ENCODE measurements at regions not wholly inside any gene's neighbourhood (a gene's known extent, or its start where the extent isn't known, plus 50 kb on each side); places are given as distances from the start of the nearest gene placed in this dataset.
"Not testable (repeated sequence)": the region's sequence is repeated elsewhere in the genome, so short reads cannot be mapped to it uniquely, and the experiment has no call there.

- not testable (repeated sequence) for H3K4me3 ChIP-seq (ENCODE audit: low read length); H4K8ac ChIP-seq (ENCODE audit: low read depth, low read length)
Observed at GRCh38 chr5:135734956-135735355, 99.5 kb upstream of the SLC25A48 start.

GRCh38 chr5:135731034-135731433 lies 103.4 kb upstream of the SLC25A48 start:
- H2BK5ac ChIP-seq (ENCODE audit: low read length); H3K4me1 ChIP-seq (ENCODE audit: control insufficient read depth, low read depth, low read length); H2AK5ac ChIP-seq (ENCODE audit: low read length); H3K27me3 ChIP-seq (ENCODE audit: insufficient read depth, low read length, poor library complexity); H4K5ac ChIP-seq (ENCODE audit: low read length); H3K36me3 ChIP-seq (ENCODE audit: control insufficient read depth, insufficient read depth, low read length); H4K8ac ChIP-seq (ENCODE audit: low read depth, low read length); H3K4me3 ChIP-seq (ENCODE audit: low read length); H3K23ac ChIP-seq (ENCODE audit: low read length); H3K18ac ChIP-seq (ENCODE audit: low read length); H3K79me1 ChIP-seq (ENCODE audit: low read length); H3K4me2 ChIP-seq (ENCODE audit: low read length); H2BK15ac ChIP-seq (replicated peaks; ENCODE audit: low read depth); H3K9ac ChIP-seq (ENCODE audit: low read length); H2BK120ac ChIP-seq (ENCODE audit: low read depth, low read length): not testable (repeated sequence)
- H3K4ac ChIP-seq (ENCODE audit: low read depth, low read length) = peak overlapping the region; percentile 87
- no CpG with 5 or more reads among the region's 1 CpG for WGBS (ENCODE audit: extremely low coverage, insufficient coverage, low lambda C conversion rate)
- peak; percentile 76 for DNase-seq
- H3K56ac ChIP-seq (ENCODE audit: low read length) = peak overlapping the region; percentile 67
- peak overlapping the region; percentile 76 for H3K27ac ChIP-seq (ENCODE audit: low read depth, low read length)
- peaks cover 16% of the 10 kb centered on the region for H3K79me2 ChIP-seq (ENCODE audit: control insufficient read depth, insufficient read depth, low read length)

More at GRCh38 chr5:135734956-135735355, 99.5 kb upstream of the SLC25A48 start:
- H3K79me1 ChIP-seq (ENCODE audit: low read length); H3K27me3 ChIP-seq (ENCODE audit: insufficient read depth, low read length, poor library complexity); H2BK5ac ChIP-seq (ENCODE audit: low read length); H3K23ac ChIP-seq (ENCODE audit: low read length); H2AK5ac ChIP-seq (ENCODE audit: low read length); H3K27ac ChIP-seq (ENCODE audit: low read depth, low read length); H3K36me3 ChIP-seq (ENCODE audit: control insufficient read depth, insufficient read depth, low read length); DNase-seq; H2BK120ac ChIP-seq (ENCODE audit: low read depth, low read length); H3K4ac ChIP-seq (ENCODE audit: low read depth, low read length); H2BK15ac ChIP-seq (replicated peaks; ENCODE audit: low read depth); H3K18ac ChIP-seq (ENCODE audit: low read length); H4K5ac ChIP-seq (ENCODE audit: low read length): not testable (repeated sequence)
- H3K56ac ChIP-seq (ENCODE audit: low read length) = peak overlapping the region; percentile 64
- peaks cover 22% of the 10 kb centered on the region for H3K79me2 ChIP-seq (ENCODE audit: control insufficient read depth, insufficient read depth, low read length)
- H3K9ac ChIP-seq (ENCODE audit: low read length) = peak overlapping the region; percentile 65
- peaks cover 11% of the 10 kb centered on the region for H3K4me1 ChIP-seq (ENCODE audit: control insufficient read depth, low read depth, low read length)
- H3K4me2 ChIP-seq (ENCODE audit: low read length) = peak overlapping the region; percentile 25
- WGBS (ENCODE audit: extremely low coverage, insufficient coverage, low lambda C conversion rate) = no CpG with 5 or more reads among the region's 8 CpGs

GRCh38 chr5:135730161-135730560 lies 104.3 kb upstream of the SLC25A48 start:
- H4K8ac ChIP-seq (ENCODE audit: low read depth, low read length) = not testable (repeated sequence)

GRCh38 chr5:135729321-135729786 lies 105.1 kb upstream of the SLC25A48 start:
- no peak overlapping the region for H3K23ac ChIP-seq (ENCODE audit: low read length)
- H3K36me3 ChIP-seq (ENCODE audit: control insufficient read depth, insufficient read depth, low read length) = peaks cover 4% of the 10 kb centered on the region
- H3K4me2 ChIP-seq (ENCODE audit: low read length) = no peak overlapping the region
- peaks cover 4% of the 10 kb centered on the region for H3K4me1 ChIP-seq (ENCODE audit: control insufficient read depth, low read depth, low read length)
- H3K4ac ChIP-seq (ENCODE audit: low read depth, low read length) = no peak overlapping the region
- peak; percentile 58 for DNase-seq
- H4K8ac ChIP-seq (ENCODE audit: low read depth, low read length) = no peak overlapping the region
- no peak overlapping the region for H3K9ac ChIP-seq (ENCODE audit: low read length)
- H3K18ac ChIP-seq (ENCODE audit: low read length) = no peak overlapping the region
- no CpG with 5 or more reads among the region's 1 CpG for WGBS (ENCODE audit: extremely low coverage, insufficient coverage, low lambda C conversion rate)
- H3K79me1 ChIP-seq (ENCODE audit: low read length) = no peaks in the 10 kb centered on the region
- H2BK5ac ChIP-seq (ENCODE audit: low read length) = no peak overlapping the region
- no peak overlapping the region for H2BK120ac ChIP-seq (ENCODE audit: low read depth, low read length)
- H2AK5ac ChIP-seq (ENCODE audit: low read length) = no peak overlapping the region
- H3K27me3 ChIP-seq (ENCODE audit: insufficient read depth, low read length, poor library complexity) = no peaks in the 10 kb centered on the region
- no peak overlapping the region for H4K5ac ChIP-seq (ENCODE audit: low read length)
- H2BK15ac ChIP-seq (replicated peaks; ENCODE audit: low read depth) = no peak overlapping the region
- H3K56ac ChIP-seq (ENCODE audit: low read length) = no peak overlapping the region
- peaks cover 4% of the 10 kb centered on the region for H3K79me2 ChIP-seq (ENCODE audit: control insufficient read depth, insufficient read depth, low read length)
- no peak overlapping the region for H3K27ac ChIP-seq (ENCODE audit: low read depth, low read length)
- no peak overlapping the region for H3K4me3 ChIP-seq (ENCODE audit: low read length)

More at GRCh38 chr5:135730161-135730560, 104.3 kb upstream of the SLC25A48 start:
- H3K56ac ChIP-seq (ENCODE audit: low read length); H2BK120ac ChIP-seq (ENCODE audit: low read depth, low read length); H3K4me2 ChIP-seq (ENCODE audit: low read length); H3K23ac ChIP-seq (ENCODE audit: low read length); DNase-seq; H3K79me2 ChIP-seq (ENCODE audit: control insufficient read depth, insufficient read depth, low read length); H3K4me3 ChIP-seq (ENCODE audit: low read length); H3K9ac ChIP-seq (ENCODE audit: low read length); H2BK5ac ChIP-seq (ENCODE audit: low read length); H4K5ac ChIP-seq (ENCODE audit: low read length); H3K27me3 ChIP-seq (ENCODE audit: insufficient read depth, low read length, poor library complexity); H3K79me1 ChIP-seq (ENCODE audit: low read length); H3K36me3 ChIP-seq (ENCODE audit: control insufficient read depth, insufficient read depth, low read length); H2AK5ac ChIP-seq (ENCODE audit: low read length); H3K4me1 ChIP-seq (ENCODE audit: control insufficient read depth, low read depth, low read length); H2BK15ac ChIP-seq (replicated peaks; ENCODE audit: low read depth): not testable (repeated sequence)
- Histone ChIP-seq H3K27ac (ENCODE audit: low read depth, low read length) (peak overlapping the region; percentile 76), H3K18ac (ENCODE audit: low read length) (peak overlapping the region; percentile 51), H3K4ac (ENCODE audit: low read depth, low read length) (peak overlapping the region; percentile 36)
- no CpG with 5 or more reads among the region's 1 CpG for WGBS (ENCODE audit: extremely low coverage, insufficient coverage, low lambda C conversion rate)

- Histone ChIP-seq H2AK5ac (ENCODE audit: low read length) (no peak overlapping the region), H3K36me3 (ENCODE audit: control insufficient read depth, insufficient read depth, low read length) (peaks cover 1% of the 10 kb centered on the region), H4K5ac (ENCODE audit: low read length) (no peak overlapping the region), H3K18ac (ENCODE audit: low read length) (no peak overlapping the region), H2BK120ac (ENCODE audit: low read depth, low read length) (no peak overlapping the region), H3K4me2 (ENCODE audit: low read length) (no peak overlapping the region), H3K4me3 (ENCODE audit: low read length) (no peak overlapping the region), H3K4me1 (ENCODE audit: control insufficient read depth, low read depth, low read length) (peaks cover 9% of the 10 kb centered on the region), H2BK15ac (replicated peaks; ENCODE audit: low read depth) (no peak overlapping the region), H3K23ac (ENCODE audit: low read length) (no peak overlapping the region), H3K27me3 (ENCODE audit: insufficient read depth, low read length, poor library complexity) (no peaks in the 10 kb centered on the region), H3K79me1 (ENCODE audit: low read length) (no peaks in the 10 kb centered on the region), H2BK5ac (ENCODE audit: low read length) (no peak overlapping the region), H3K27ac (ENCODE audit: low read depth, low read length) (no peak overlapping the region), H3K4ac (ENCODE audit: low read depth, low read length) (no peak overlapping the region), H3K9ac (ENCODE audit: low read length) (no peak overlapping the region), H3K56ac (ENCODE audit: low read length) (no peak overlapping the region), H4K8ac (ENCODE audit: low read depth, low read length) (no peak overlapping the region), H3K79me2 (ENCODE audit: control insufficient read depth, insufficient read depth, low read length) (no peaks in the 10 kb centered on the region)
- DNase-seq = no peak
- WGBS (ENCODE audit: extremely low coverage, insufficient coverage, low lambda C conversion rate) = no CpG with 5 or more reads among the region's 2 CpGs
Observed at GRCh38 chr5:135724617-135725016, 109.8 kb upstream of the SLC25A48 start.

GRCh38 chr5:135723491-135723890 lies 111.0 kb upstream of the SLC25A48 start:
- H2AK5ac ChIP-seq (ENCODE audit: low read length) = no peak overlapping the region
- H4K5ac ChIP-seq (ENCODE audit: low read length) = no peak overlapping the region
- no peak overlapping the region for H3K27ac ChIP-seq (ENCODE audit: low read depth, low read length)
- no peak overlapping the region for H3K4me2 ChIP-seq (ENCODE audit: low read length)
- no peak overlapping the region for H2BK120ac ChIP-seq (ENCODE audit: low read depth, low read length)
- no peak overlapping the region for H3K18ac ChIP-seq (ENCODE audit: low read length)
- no peak overlapping the region for H3K23ac ChIP-seq (ENCODE audit: low read length)
- H4K8ac ChIP-seq (ENCODE audit: low read depth, low read length) = no peak overlapping the region
- no peak overlapping the region for H2BK5ac ChIP-seq (ENCODE audit: low read length)
- no peak overlapping the region for H2BK15ac ChIP-seq (replicated peaks; ENCODE audit: low read depth)
- peaks cover 1% of the 10 kb centered on the region for H3K36me3 ChIP-seq (ENCODE audit: control insufficient read depth, insufficient read depth, low read length)
- no peaks in the 10 kb centered on the region for H3K79me2 ChIP-seq (ENCODE audit: control insufficient read depth, insufficient read depth, low read length)
- no peak overlapping the region for H3K9ac ChIP-seq (ENCODE audit: low read length)
- H3K4ac ChIP-seq (ENCODE audit: low read depth, low read length) = no peak overlapping the region
- peaks cover 9% of the 10 kb centered on the region for H3K4me1 ChIP-seq (ENCODE audit: control insufficient read depth, low read depth, low read length)
- H3K4me3 ChIP-seq (ENCODE audit: low read length) = no peak overlapping the region
- no peaks in the 10 kb centered on the region for H3K27me3 ChIP-seq (ENCODE audit: insufficient read depth, low read length, poor library complexity)
- WGBS (ENCODE audit: extremely low coverage, insufficient coverage, low lambda C conversion rate) = no CpG with 5 or more reads among the region's 2 CpGs
- no peak overlapping the region for H3K56ac ChIP-seq (ENCODE audit: low read length)
- H3K79me1 ChIP-seq (ENCODE audit: low read length) = no peaks in the 10 kb centered on the region
- no peak for DNase-seq
